HepG2 (cell line): ENCODE measurements at regions not wholly inside any gene's neighbourhood (a gene's known extent, or its start where the extent isn't known, plus 50 kb on each side); places are given as distances from the start of the nearest gene placed in this dataset.

Experiments used
- CTCF ChIP-seq: sonication (generic); formaldehyde crosslinking; IDR thresholded peaks from 2 replicates; pipeline ENCODE4 v1.5.0; 2020; ENCODE audit warnings: mild to moderate bottlenecking, missing genetic modification reagents, moderate library complexity
- NFRKB ChIP-seq: fragments of 450-650 bp; IDR thresholded peaks from 2 replicates; pipeline ENCODE4 v1.6.1; 2017
- POLR2A ChIP-seq, 2 experiments: IDR thresholded peaks; 2 replicates each; pipeline ENCODE4 v1.6.1; 2011; ENCODE audit warnings: low read depth in 2 of 2, low read length in 2 of 2, mild to moderate bottlenecking in 1 of 2, moderate library complexity in 1 of 2; ENCODE audit not compliant: insufficient read depth in 1 of 2
- POLR2AphosphoS5 ChIP-seq: IDR thresholded peaks from 2 replicates; pipeline ENCODE4 v1.6.1; 2012; ENCODE audit warnings: low read depth, low read length
- RFX5 ChIP-seq: IDR thresholded peaks from 2 replicates; pipeline ENCODE4 v1.6.1; 2011; ENCODE audit warnings: low read depth, low read length, improper control_type of control experiment
- SIN3B ChIP-seq: fragments of 150-350 bp; IDR thresholded peaks from 2 replicates; pipeline ENCODE4 v1.6.1; 2014; ENCODE audit warnings: low read length
- TSC22D2 ChIP-seq: sonication (generic); formaldehyde crosslinking; IDR thresholded peaks from 2 replicates; pipeline ENCODE4 v1.5.1; 2020; ENCODE audit warnings: missing genetic modification reagents, mild to moderate bottlenecking, borderline replicate concordance
- ZNF329 ChIP-seq: sonication (generic); formaldehyde crosslinking; IDR thresholded peaks from 2 replicates; pipeline ENCODE4 v1.9.0; 2021; ENCODE audit warnings: low read depth, mild to moderate bottlenecking, missing genetic modification reagents
- ZNF484 ChIP-seq: sonication (generic); formaldehyde crosslinking; IDR thresholded peaks from 2 replicates; pipeline ENCODE4 v1.5.1; 2020; ENCODE audit warnings: mild to moderate bottlenecking, low read depth, missing genetic modification reagents, borderline replicate concordance
- ZNF549 ChIP-seq: sonication (generic); formaldehyde crosslinking; IDR thresholded peaks from 2 replicates; pipeline ENCODE4 v1.5.0; 2020; ENCODE audit warnings: missing genetic modification reagents
- ZNF672 ChIP-seq: sonication (generic); formaldehyde crosslinking; IDR thresholded peaks from 2 replicates; pipeline ENCODE4 v1.8.1; 2022; ENCODE audit warnings: missing genetic modification reagents
- ZSCAN20 ChIP-seq: sonication (generic); formaldehyde crosslinking; IDR thresholded peaks from 2 replicates; pipeline ENCODE4 v1.4.0; 2020; ENCODE audit warnings: missing genetic modification reagents, mild to moderate bottlenecking, borderline replicate concordance
- TF ChIP-seq, protein P1 (sequence below): fragments of 450-650 bp; IDR thresholded peaks from 2 replicates; pipeline ENCODE4 v1.6.1; 2016

DNA sequence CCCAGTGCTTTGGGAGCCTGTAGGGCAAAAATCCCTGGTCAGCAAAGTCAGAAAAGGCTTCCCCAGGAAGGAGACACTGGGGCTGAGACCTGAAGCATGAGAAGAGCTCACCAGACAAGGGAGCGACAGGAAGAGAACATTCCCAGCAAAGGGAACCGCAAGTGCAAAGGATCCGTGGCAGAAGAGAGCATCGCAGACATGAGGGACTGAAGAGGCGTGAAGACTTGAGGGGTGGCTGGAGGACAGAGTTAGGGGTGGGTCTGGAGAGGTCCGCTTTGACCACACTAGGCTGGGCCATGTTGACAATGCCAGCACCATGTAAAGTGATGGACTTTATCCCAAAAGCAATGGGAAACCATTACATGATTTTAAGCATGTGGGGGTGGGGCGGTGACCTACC lies 128.1 kb upstream of the IRX3 start:
- no peak for TF ChIP-seq ZSCAN20 (CRISPR knock-in tag)
- TF ChIP-seq CTCF (CRISPR knock-in tag): no peak
- no peak for TF ChIP-seq POLR2A (IDR thresholded peaks at IDR 0.05; ENCODE audit: insufficient read depth in 1 of 2, low read depth in 2 of 2, low read length in 2 of 2)
- no peak for TF ChIP-seq POLR2AphosphoS5
- TF ChIP-seq ZNF549 (CRISPR knock-in tag): no peak
- TF ChIP-seq RFX5: no peak
- no peak for TF ChIP-seq ZNF329 (CRISPR knock-in tag)
- TF ChIP-seq ZNF484: no peak
- TF ChIP-seq, protein P1, sequence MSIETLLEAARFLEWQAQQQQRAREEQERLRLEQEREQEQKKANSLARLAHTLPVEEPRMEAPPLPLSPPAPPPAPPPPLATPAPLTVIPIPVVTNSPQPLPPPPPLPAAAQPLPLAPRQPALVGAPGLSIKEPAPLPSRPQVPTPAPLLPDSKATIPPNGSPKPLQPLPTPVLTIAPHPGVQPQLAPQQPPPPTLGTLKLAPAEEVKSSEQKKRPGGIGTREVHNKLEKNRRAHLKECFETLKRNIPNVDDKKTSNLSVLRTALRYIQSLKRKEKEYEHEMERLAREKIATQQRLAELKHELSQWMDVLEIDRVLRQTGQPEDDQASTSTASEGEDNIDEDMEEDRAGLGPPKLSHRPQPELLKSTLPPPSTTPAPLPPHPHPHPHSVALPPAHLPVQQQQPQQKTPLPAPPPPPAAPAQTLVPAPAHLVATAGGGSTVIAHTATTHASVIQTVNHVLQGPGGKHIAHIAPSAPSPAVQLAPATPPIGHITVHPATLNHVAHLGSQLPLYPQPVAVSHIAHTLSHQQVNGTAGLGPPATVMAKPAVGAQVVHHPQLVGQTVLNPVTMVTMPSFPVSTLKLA: no peak
- TF ChIP-seq TSC22D2: no peak
- TF ChIP-seq SIN3B: no peak
- no peak for TF ChIP-seq ZNF672 (CRISPR knock-in tag)
- no peak for TF ChIP-seq NFRKB
